Left lung (tissue), 4 donors: ENCODE measurements at regions not wholly inside any gene's neighbourhood (a gene's known extent, or its start where the extent isn't known, plus 50 kb on each side); places are given as distances from the start of the nearest gene placed in this dataset.

Experiments used
- ATAC-seq: fragments of 200-7000 bp; cut with Tn5 transposase; one replicate; pipeline ENCODE4 v1.9.1; 2020; ENCODE audit warnings: moderate library complexity
- DNase-seq, 4 donors: peaks; one replicate each; pipeline ENCODE4 v3.0.0-alpha.2; 2013 to 2020
- H3K27ac ChIP-seq, 2 donors: fragments of 200-600 bp; sonication (generic) in 1 of 2; one replicate each; pipeline versions ENCODE4 v1.5.0 to v1.8.0; 2020 to 2021
- H3K27me3 ChIP-seq, 2 donors: fragments of 200-600 bp; sonication (generic) in 1 of 2; one replicate each; pipeline versions ENCODE4 v1.5.0 to v1.8.0; 2020 to 2021
- H3K36me3 ChIP-seq, 2 donors: fragments of 200-600 bp; sonication (generic) in 1 of 2; one replicate each; pipeline versions ENCODE4 v1.5.0 to v1.8.0; 2020 to 2021
- H3K4me1 ChIP-seq, 2 donors: fragments of 200-600 bp; one replicate each; pipeline ENCODE4 v1.8.0; 2021
- H3K4me3 ChIP-seq, 2 donors: fragments of 200-600 bp; sonication (generic) in 1 of 2; one replicate each; pipeline versions ENCODE4 v1.5.0 to v1.8.0; 2020 to 2021; ENCODE audit warnings: mild to moderate bottlenecking in 1 of 2
- H3K9me3 ChIP-seq, 2 donors: fragments of 200-600 bp; sonication (generic) in 1 of 2; one replicate each; pipeline versions ENCODE4 v1.5.0 to v1.8.0; 2020 to 2021
- CTCF ChIP-seq, 2 donors: fragments of 200-600 bp; sonication (generic) in 1 of 2; IDR thresholded peaks; one replicate each; pipeline versions ENCODE4 v1.5.0 to v1.8.0; 2021; ENCODE audit warnings: antibody characterized with exemption in 2 of 2
- intact Hi-C, 2 donors: fragments of 100-400 bp; cut with DNase I; formaldehyde crosslinking; loops; one replicate each; pipeline versions ENCODE4 v1.11.2 to v1.14.2; 2022
- donor health status: DM: no; HTN: yes; CAD: no.
- donor health status: DM: no; HTN: no; CAD: no.

- intact Hi-C loops, result no loop called here
- ATAC-seq, result no peak
- H3K27me3 ChIP-seq, result no peaks in the 10 kb centered on the region
Observed at GRCh38 chr1:178028841-178029481, 59.1 kb upstream of the SEC16B start.

DNA sequence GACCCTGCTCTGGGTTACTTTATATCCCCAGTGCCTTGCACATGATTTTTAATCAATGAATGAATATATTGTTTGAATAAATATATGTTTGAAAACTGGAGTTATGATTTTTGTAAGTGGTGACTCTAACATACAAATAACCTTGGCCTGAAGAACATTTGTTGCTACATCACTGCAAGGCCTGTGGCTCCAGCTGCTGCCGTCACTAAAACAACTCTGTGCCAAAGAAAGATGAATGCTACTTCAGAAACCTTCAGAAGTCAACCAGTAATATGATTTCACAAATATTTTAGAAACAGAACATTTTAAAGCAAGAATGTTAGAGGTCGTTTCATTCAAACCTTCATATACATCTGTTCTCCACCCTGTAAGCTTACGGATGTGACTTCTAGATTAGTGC, 60.6 kb upstream of the SEC16B start:
- peaks cover 0 to 5% of the 10 kb centered on the region in 2 donors for H3K36me3 ChIP-seq
- no peak for ATAC-seq
- intact Hi-C loops, result loop anchor here in 1 of 2 donors (10.0 kb wide), 1 partner anchor 244 kb away; no protein-coding TSS in a partner anchor

More at GRCh38 chr1:178028841-178029481, 59.1 kb upstream of the SEC16B start:
- no peak for DNase-seq
- Histone ChIP-seq H3K9me3 (no peaks in the 10 kb centered on the region), H3K4me3 (no peak overlapping the region), H3K27ac (no peak overlapping the region), H3K4me1 (peaks cover 0 to 18% of the 10 kb centered on the region in 2 donors), H3K36me3 (peaks cover 0 to 5% of the 10 kb centered on the region in 2 donors)
- TF ChIP-seq CTCF (IDR thresholded peaks at IDR 0.05), result no peak

DNA sequence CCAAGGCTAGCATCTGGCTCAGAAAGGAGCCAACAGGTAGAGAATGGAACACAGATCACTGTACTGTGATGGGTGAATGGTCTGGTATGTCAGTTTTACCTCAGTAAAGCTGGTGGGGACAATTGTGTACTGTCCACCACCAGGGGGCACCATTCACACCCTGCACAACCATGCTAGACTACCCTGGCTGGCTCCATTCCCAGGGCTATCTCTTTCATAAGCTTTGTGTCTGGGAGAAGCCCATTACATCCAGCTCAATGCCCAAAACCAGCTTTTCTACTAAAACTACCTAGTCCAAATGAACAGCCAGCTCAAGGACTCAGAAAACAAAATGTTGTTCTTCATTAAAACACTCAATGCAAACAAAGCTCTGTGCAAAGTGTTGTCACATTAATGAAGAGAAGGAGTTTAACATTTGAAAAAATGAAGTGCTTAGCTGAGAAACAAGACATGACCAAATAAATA, 62.0 kb upstream of the RASAL2 start:
- no peak overlapping the region for H3K4me3 ChIP-seq
- peak in 3 of 4 donors; percentile 83 to 91 (median 86) for DNase-seq
- H3K36me3 ChIP-seq, result no peaks in the 10 kb centered on the region
- H3K27me3 ChIP-seq, result no peaks in the 10 kb centered on the region
- TF ChIP-seq CTCF (IDR thresholded peaks at IDR 0.05), result peak; percentile 81 to 88
- peak; percentile 95 for ATAC-seq
- no peaks in the 10 kb centered on the region for H3K9me3 ChIP-seq
- no peak overlapping the region for H3K27ac ChIP-seq
- H3K4me1 ChIP-seq, result peaks cover 0 to 18% of the 10 kb centered on the region in 2 donors
- intact Hi-C loops, result loop anchor here in 1 of 2 donors (10.0 kb wide), 1 partner anchor 243 kb away; no protein-coding TSS in a partner anchor

More for the DNA sequence above, 60.6 kb upstream of the SEC16B start:
- H3K27me3 ChIP-seq, result no peaks in the 10 kb centered on the region
- peaks cover 0 to 18% of the 10 kb centered on the region in 2 donors for H3K4me1 ChIP-seq
- no peak overlapping the region for H3K4me3 ChIP-seq
- no peaks in the 10 kb centered on the region for H3K9me3 ChIP-seq
- peak in 2 of 4 donors; percentile 25 to 43 for DNase-seq
- no peak for TF ChIP-seq CTCF (IDR thresholded peaks at IDR 0.05)
- H3K27ac ChIP-seq, result no peak overlapping the region

DNA sequence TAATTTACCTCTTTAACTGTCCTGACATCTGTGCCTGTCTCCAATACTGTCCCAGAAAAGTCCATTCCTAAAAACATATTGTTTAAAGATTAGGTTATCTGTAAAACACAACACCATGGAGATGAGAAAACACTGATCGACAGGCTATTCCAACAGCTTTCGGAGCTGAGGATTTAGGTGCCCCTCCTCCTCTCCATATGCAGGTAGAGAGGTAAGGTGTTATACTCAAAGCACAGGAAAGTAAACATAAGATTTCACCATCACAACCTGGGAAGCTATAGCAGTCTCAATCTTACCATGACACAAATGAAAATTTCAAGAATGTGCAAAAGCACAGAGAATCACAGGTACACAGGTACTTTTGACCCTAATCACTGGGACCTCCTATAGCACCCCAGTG, 60.9 kb upstream of the RASAL2 start:
- no peak for DNase-seq
- intact Hi-C loops, result loop anchor here in 1 of 2 donors (10.0 kb wide), 1 partner anchor 242 kb away; no protein-coding TSS in a partner anchor
- no peaks in the 10 kb centered on the region for H3K27me3 ChIP-seq
- no peak for TF ChIP-seq CTCF (IDR thresholded peaks at IDR 0.05)
- no peaks in the 10 kb centered on the region for H3K9me3 ChIP-seq
- no peak overlapping the region for H3K4me3 ChIP-seq
- H3K4me1 ChIP-seq, result peaks cover 0 to 18% of the 10 kb centered on the region in 2 donors
- ATAC-seq, result peak; percentile 56
- no peaks in the 10 kb centered on the region for H3K36me3 ChIP-seq
- H3K27ac ChIP-seq, result no peak overlapping the region

DNA sequence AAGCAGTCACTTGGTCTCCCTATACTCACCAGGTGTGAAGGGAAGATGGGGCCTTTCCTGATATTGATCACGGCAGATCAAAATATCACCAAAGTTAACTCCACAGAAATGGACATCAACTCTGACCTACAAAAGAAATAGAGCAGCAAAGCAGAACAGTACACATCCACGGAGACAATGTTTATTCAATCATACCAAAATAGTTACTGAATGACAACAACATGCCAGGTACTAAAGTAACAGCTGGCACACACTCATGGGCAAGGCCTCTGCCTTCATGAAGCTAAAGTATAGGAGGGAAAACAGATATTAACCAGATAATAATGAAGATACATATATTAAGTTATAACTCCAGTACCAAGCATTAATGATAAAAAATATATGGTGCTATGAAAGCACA, 59.2 kb upstream of the RASAL2 start:
- H3K27ac ChIP-seq, result no peak overlapping the region
- intact Hi-C loops, result loop anchor here in 1 of 2 donors (10.0 kb wide), 1 partner anchor 240 kb away; no protein-coding TSS in a partner anchor
- H3K27me3 ChIP-seq, result no peaks in the 10 kb centered on the region
- no peaks in the 10 kb centered on the region for H3K9me3 ChIP-seq
- no peaks in the 10 kb centered on the region for H3K36me3 ChIP-seq
- H3K4me1 ChIP-seq, result peaks cover 0 to 18% of the 10 kb centered on the region in 2 donors
- DNase-seq, result no peak
- H3K4me3 ChIP-seq, result no peak overlapping the region
- TF ChIP-seq CTCF (IDR thresholded peaks at IDR 0.05), result no peak
- no peak for ATAC-seq
